ENCODE measurements at regions not wholly inside any gene's neighbourhood (a gene's known extent, or its start where the extent isn't known, plus 50 kb on each side); places are given as distances from the start of the nearest gene placed in this dataset.

- no peak for DNase-seq
Observed at GRCh38 chr1:232225336-232226131, 404.4 kb downstream of the SIPA1L2 start.

DNA sequence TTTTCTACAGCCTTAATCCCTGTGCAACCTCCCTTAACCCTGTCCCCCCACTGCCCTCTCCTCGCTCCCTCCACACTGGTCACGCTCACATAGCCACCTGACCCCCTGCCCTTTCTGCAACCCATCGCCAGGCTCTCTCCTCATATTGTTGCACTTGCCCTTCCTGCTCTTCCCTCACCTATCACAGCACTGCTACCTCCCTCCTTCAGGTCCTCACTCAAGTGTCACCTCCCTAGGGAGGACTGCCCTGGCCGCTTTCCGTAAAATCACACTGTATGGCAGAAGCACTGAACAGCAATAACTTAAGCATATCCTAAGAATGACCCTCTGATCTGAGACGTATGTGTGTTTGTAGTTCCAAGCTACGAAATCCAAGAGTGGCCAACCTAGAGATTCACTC is 406.0 kb downstream of the SIPA1L2 start:
- DNase-seq: no peak

DNA sequence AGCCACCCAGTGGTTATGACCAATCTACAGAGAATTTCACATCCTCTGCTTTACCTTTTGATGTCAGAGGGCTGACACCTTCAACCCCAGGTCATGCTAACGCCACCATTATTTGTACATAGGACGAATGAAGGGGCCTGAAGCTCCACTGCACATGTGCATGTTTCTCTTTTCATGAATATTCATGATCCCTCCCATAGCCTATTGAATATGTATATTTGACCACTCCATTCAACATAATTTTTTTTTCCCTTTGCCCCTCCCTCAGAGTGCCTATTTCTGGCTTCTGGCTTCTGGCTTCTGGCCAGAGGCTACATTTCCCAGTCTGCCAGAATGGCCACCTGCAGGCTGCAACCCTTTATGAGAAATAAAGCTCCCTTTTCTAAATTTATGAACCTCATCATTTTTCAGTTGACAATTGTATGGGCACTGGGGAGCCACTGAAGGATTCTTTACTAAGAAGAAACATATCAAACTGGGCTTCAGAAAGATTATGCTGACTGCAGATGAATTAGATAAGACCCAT is 406.7 kb downstream of the SIPA1L2 start:
- no peak for DNase-seq

DNA sequence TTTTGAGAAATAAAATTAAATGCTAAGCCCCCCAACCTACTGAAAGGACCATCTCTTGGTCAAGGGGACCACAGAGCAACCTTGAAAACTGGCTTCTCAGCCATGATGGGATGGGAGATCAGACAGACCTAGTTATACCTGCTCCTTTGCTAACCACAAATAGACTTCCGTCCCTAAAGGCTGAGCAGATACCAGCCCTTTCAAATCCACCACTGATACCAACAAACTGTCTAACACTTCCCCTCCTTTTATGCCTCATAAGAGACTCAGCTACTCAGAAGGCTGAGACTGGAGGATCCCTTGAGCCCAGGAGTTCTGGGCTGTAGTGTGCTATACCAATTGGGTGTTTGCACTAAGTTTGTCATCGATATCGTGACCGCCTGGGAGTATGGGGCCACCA is 407.3 kb downstream of the SIPA1L2 start:
- no peak for DNase-seq

GRCh38 chr1:232221802-232222499 is 408.0 kb downstream of the SIPA1L2 start:
- DNase-seq: no peak

GRCh38 chr1:232218955-232219865 is 410.7 kb downstream of the SIPA1L2 start:
- DNase-seq: no peak

DNA sequence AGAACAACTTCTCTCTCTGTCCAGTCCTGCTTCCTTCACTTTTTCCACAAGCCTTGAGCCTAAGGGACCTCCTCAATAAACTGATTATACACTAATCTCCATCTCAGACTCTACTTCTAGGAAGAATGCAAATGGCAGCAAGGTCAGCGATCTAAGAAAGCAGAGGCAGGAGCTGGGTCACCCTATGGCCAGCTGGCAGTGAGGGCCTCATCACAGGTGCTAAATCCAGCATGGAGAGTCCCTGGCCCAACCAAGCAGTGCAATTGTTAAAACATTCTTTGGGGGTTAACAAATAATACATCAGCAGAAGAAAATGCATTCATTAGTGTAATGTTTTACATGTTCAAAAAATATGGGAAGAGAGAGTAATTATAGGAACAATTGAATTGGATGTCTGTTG is 416.0 kb downstream of the SIPA1L2 start:
- DNase-seq: no peak

- no peak for DNase-seq
Observed at GRCh38 chr1:232212253-232212652, 417.7 kb downstream of the SIPA1L2 start.

DNA sequence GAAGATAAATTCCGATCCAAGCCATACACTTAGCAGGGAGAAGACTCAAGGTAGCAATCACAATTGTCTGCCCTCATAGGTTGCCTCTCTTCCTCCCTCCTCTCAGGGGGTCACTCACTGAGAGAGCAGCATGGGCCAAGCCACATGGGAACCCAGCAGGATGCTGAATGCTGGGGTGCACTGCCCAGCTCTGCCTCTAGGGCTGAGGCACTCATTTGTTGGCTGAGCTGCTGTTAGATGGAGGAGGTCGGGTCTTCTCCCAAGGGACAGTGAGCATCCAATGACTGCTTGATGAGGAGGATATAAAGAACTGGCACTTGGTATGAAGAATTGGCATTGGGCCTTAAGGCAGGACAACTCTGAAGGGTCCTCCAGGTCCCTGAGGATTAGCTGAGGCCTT is 418.8 kb downstream of the SIPA1L2 start:
- no peak for DNase-seq

- DNase-seq: no peak
Observed at GRCh38 chr1:232209357-232209756, 420.6 kb downstream of the SIPA1L2 start.

DNA sequence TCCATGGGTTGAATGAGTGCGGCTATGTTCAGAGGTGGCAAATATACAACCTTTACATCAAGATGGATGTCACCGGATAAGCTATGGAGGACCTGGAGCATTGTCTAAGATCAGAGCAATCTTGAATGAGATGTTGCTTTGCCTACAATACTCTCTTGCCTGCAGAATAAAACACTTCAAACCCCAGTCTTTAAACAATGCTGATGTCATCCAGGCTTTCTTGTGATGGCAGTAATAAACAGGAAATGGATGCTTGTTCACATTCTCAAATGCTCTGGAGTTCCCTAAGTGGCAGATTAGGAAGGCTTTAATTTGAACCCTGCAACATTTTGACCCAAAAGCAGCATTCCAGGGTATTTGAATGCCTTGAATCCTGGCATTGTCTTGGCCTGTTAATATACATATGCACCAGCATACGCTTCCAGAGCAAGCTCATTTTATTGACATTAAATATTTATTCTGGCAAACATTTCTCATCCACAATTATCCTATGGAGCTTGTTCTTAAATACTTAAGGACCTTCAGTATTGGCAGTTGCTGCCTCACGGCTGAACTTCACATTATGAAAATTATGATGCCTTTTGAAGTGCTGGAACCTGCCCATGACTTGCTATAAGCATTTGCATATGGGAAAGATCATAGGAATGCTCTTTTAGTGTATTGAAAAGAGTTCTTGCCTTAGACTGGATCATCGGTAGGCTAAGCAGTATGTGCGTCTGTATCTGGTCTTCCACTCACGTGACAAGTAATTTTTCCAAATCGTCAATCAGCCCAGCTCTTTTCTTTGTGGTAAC is 422.7 kb downstream of the SIPA1L2 start:
- no peak for DNase-seq

DNA sequence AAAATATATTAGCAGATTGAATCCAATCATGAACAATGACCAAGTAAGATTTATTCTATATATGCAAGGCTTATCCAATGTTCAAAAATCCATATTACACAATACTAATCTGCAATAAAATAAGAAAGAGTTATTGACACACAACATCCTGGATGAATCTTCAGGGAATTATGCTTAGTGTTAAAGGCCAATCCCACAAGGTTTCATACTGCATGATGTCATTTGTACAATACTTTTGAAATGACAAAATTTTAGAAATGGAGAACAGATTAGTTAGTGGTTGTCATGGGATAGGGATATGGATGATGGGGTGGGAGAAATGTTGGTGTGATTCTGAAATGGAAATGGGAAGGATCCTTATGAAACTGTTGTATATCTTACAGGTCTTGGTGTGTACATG is 425.7 kb downstream of the SIPA1L2 start:
- no peak for DNase-seq

DNA sequence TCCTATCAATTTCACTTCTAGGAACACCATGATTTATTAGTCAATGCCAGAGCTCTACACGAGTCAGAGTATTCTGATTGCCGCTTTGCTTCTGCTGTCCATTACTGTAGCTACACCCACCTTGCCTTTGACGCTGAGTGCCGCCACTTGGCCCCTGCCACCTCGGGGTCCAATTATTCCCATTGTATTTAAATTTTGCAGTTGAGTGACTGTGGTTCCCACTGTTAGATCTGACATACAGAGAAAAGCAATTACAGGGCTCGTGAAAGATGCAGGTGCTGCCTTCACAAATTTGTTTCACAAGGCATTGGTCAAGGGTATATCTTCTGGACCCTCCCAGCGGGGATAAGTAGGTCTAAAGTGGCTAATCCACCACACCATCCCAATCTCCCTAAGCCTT is 428.9 kb downstream of the SIPA1L2 start:
- no peak for DNase-seq

DNA sequence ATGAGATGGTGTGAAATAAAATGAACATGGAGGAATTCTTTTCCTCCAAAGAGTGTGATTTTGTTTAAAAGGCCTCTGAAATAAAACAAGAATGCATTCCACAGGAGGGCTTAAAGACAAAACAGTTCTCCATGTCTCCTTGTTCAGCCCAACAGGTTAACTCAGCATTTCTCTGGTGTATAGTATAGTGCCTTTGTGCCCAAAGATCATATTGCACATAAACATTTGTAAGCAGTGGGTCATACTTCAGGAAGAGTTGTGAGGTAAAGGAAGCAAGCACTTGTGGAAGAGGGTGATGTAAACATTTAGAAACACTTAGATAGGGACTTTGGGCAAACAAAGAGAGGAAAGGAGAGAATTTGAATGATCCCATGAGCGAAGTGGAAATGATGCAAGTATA is 433.9 kb downstream of the SIPA1L2 start:
- DNase-seq: no peak

- no peak for DNase-seq
Observed at GRCh38 chr1:232194424-232194823, 435.5 kb downstream of the SIPA1L2 start.

DNA sequence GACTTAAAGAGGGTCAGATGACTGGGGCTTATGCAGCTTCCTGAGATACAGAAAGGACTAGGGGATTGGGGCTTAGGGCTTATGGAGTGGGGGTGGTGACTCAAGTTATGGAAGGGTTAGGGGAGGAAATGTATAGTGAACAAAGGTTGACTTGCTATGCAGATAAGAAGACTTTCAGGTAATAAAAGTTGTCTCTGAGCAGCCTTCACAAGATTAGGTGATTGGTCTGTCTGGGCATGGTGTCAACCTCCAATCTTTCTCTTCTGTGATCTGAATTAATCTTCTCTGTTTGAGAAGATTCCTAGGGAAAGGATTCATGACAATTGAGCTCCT is 436.5 kb downstream of the SIPA1L2 start:
- DNase-seq: no peak

DNA sequence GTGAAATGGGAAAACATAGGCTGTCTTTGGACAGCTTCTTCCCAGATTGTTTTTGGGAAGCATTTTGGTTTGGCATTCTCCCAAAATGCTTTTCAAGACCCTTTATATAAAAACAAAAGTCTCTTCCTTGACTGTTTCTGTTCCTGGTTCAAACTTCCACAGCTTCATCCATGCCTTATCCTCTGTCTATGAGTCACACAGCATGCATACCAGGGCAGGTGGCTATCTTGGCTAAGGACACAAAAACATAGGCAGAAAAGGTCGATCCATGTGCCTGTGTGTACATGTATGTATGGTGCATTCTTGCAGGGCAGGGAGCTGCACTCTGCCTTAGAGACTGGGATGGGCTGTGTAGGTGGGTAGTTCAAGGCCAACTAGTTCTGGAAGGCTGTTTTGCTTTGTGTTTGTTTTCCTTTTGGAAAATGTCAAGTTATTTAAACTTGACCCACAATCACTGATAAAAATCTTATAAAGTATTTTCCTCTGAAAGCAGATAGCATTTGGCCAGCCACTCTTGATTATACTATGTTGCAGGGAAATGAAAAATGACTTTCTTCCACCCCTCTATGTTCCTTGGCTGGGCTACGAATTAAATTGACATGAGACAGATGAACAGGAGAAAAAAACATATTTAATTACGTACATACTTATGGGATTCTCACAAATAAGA is 437.0 kb downstream of the SIPA1L2 start:
- DNase-seq: no peak

DNA sequence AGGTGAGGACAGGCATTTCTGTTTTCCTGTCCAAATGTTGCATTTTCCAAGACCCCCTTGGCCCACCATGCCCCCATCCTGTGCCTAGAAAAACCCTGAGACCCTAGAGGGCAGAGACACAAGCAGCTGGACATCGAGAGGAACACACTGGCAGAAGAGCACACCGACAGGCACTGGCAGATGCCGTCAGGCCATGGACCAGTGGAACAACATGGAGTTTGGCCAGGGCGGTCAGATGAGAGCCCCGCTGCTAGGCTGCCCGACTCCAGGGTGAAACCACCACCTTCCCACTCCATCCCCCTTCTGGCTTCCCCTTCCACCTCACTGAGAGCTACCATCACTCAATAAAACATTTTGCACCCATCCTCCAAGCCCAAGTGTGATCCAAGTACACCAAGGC is 438.4 kb downstream of the SIPA1L2 start:
- DNase-seq: no peak

- DNase-seq: no peak
Observed at GRCh38 chr1:232188318-232188717, 441.6 kb downstream of the SIPA1L2 start.

GRCh38 chr1:232186931-232187330 is 443.0 kb downstream of the SIPA1L2 start:
- DNase-seq: no peak

DNA sequence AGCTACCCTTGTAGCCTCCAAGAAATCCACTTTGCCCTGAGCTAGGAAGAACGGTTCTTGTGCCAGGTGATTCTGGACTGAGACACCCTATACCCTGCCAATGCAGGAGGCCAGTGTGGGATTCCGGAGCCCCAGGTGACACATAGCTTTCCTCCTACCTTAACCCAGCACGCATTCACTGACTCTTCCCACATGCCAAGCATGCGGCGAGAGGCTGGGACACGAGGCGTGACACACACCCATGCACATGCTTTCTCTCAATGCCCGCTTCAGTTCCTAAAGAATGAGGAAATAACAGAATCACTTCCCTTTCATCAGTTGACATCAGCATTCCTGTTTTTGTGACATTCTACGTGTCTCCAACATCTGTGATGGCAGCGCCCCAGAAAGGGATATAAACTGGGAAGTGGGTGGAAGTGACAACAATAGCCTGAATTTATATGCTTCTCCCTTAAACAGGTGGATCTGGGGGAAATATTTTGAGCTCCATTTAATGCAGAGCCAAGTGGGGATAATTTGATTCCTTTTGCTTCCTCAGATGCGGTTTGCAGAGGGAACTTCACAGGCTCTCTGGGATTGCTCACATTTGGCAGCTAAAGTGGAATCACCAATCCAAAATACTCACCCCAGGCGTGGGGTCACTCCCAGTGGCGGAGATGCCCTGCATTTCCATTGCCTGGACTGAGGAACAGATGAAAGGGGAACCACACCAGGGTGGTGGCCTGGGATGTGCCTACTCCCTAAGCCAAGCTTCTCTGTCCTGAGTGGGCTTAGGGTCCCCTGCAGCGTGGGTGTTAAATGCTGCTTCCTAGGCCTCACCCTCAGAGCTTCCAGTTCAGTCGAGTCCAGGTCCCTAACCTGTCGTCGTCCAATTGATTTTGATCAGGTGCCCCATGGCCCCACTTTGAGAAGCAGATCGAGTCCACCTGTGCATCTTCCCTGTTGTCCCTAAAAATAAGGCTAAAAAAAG is 445.1 kb downstream of the SIPA1L2 start:
- DNase-seq: no peak

Measured in CD4-positive, alpha-beta T cell treated with Interferon alpha-2 for 1 hour (primary cell).